HFFc6 (cell line): ENCODE measurements at regions not wholly inside any gene's neighbourhood (a gene's known extent, or its start where the extent isn't known, plus 50 kb on each side); places are given as distances from the start of the nearest gene placed in this dataset.

Experiments
- DNase-seq: peaks from one replicate; pipeline ENCODE4 v3.0.0-alpha.2; 2018
- H3K27ac Mint-ChIP-seq: 2 replicates; pipeline ENCODE4 v1.8.0; 2020; ENCODE audit warnings: mild to moderate bottlenecking, mixed read lengths
- H3K27me3 Mint-ChIP-seq: 2 replicates; pipeline ENCODE4 v1.8.0; 2021; ENCODE audit warnings: mild to moderate bottlenecking, moderate library complexity, mixed read lengths; ENCODE audit not compliant: insufficient read depth
- H3K36me3 Mint-ChIP-seq: 2 replicates; pipeline ENCODE4 v1.8.0; 2021; ENCODE audit warnings: low read depth, mixed read lengths
- H3K4me1 Mint-ChIP-seq: 2 replicates; pipeline ENCODE4 v1.8.0; 2020; ENCODE audit warnings: low read depth, mixed read lengths
- H3K4me3 Mint-ChIP-seq: 2 replicates; pipeline ENCODE4 v1.8.0; 2020; ENCODE audit warnings: mild to moderate bottlenecking, moderate library complexity, mixed read lengths
- H3K9me3 Mint-ChIP-seq: 2 replicates; pipeline ENCODE4 v1.8.0; 2020; ENCODE audit warnings: mild to moderate bottlenecking, mixed read lengths
- CTCF ChIP-seq: fragments of 200-600 bp; sonication (generic); IDR thresholded peaks from 2 replicates; pipeline ENCODE4 v1.5.0; 2021; ENCODE audit warnings: antibody characterized with exemption, mild to moderate bottlenecking

GRCh38 chr2:238963161-238963970 is 115.5 kb downstream of the TWIST2 start:
- H3K9me3 Mint-ChIP-seq: 0 out of 2 replicates have a peak, but pooled peaks cover 4% of the 10 kb centered on the region
- peaks cover 7% of the 10 kb centered on the region for H3K27me3 Mint-ChIP-seq
- peak overlapping the region; percentile 44; the same call in 1 of the 2 replicates for H3K27ac Mint-ChIP-seq
- no peak for TF ChIP-seq CTCF
- H3K36me3 Mint-ChIP-seq: peaks cover 4% of the 10 kb centered on the region; the same call in 1 of the 2 replicates
- peak; percentile 27 for DNase-seq
- H3K4me1 Mint-ChIP-seq: peaks cover 9% of the 10 kb centered on the region
- no peak overlapping the region for H3K4me3 Mint-ChIP-seq

GRCh38 chr2:238963971-238964328 is 116.1 kb downstream of the TWIST2 start:
- H3K4me3 Mint-ChIP-seq: no peak overlapping the region
- no peak overlapping the region for H3K27ac Mint-ChIP-seq
- no peak for TF ChIP-seq CTCF
- DNase-seq: no peak
- peaks cover 7% of the 10 kb centered on the region for H3K27me3 Mint-ChIP-seq
- peaks cover 9% of the 10 kb centered on the region for H3K4me1 Mint-ChIP-seq
- H3K9me3 Mint-ChIP-seq: 0 out of 2 replicates have a peak, but pooled peaks cover 4% of the 10 kb centered on the region
- H3K36me3 Mint-ChIP-seq: peaks cover 4% of the 10 kb centered on the region; the same call in 1 of the 2 replicates

- H3K4me3 Mint-ChIP-seq: no peak overlapping the region
- peaks cover 4% of the 10 kb centered on the region; the same call in 1 of the 2 replicates for H3K36me3 Mint-ChIP-seq
- TF ChIP-seq CTCF: no peak
- H3K27me3 Mint-ChIP-seq: peaks cover 7% of the 10 kb centered on the region
- H3K9me3 Mint-ChIP-seq: 0 out of 2 replicates have a peak, but pooled peaks cover 4% of the 10 kb centered on the region
- peaks cover 9% of the 10 kb centered on the region for H3K4me1 Mint-ChIP-seq
- H3K27ac Mint-ChIP-seq: no peak overlapping the region
- DNase-seq: no peak
Measured at GRCh38 chr2:238964544-238965067, 116.7 kb downstream of the TWIST2 start.

GRCh38 chr2:238965371-238966071 is 117.6 kb downstream of the TWIST2 start:
- no peak for DNase-seq
- H3K9me3 Mint-ChIP-seq: 0 out of 2 replicates have a peak, but pooled peaks cover under 1% of the 10 kb centered on the region
- H3K4me3 Mint-ChIP-seq: no peak overlapping the region
- H3K4me1 Mint-ChIP-seq: peaks cover 11% of the 10 kb centered on the region
- H3K27me3 Mint-ChIP-seq: peaks cover 7% of the 10 kb centered on the region
- no peaks in the 10 kb centered on the region for H3K36me3 Mint-ChIP-seq
- no peak overlapping the region for H3K27ac Mint-ChIP-seq
- TF ChIP-seq CTCF: no peak

- Mint-ChIP-seq H3K36me3 (no peaks in the 10 kb centered on the region), H3K9me3 (no peaks in the 10 kb centered on the region), H3K27me3 (peaks cover 7% of the 10 kb centered on the region), H3K27ac (no peak overlapping the region), H3K4me3 (no peak overlapping the region), H3K4me1 (peaks cover 19% of the 10 kb centered on the region)
- DNase-seq: no peak
- no peak for TF ChIP-seq CTCF
Measured at GRCh38 chr2:238966072-238966937, 118.4 kb downstream of the TWIST2 start.
